ENCODE measurements at regions not wholly inside any gene's neighbourhood (a gene's known extent, or its start where the extent isn't known, plus 50 kb on each side); places are given as distances from the start of the nearest gene placed in this dataset.

- TF ChIP-seq CTCF (IDR thresholded peaks at IDR 0.05; ENCODE audit: insufficient read depth, low read length, poor library complexity, severe bottlenecking), result no peak
- no peak for TF ChIP-seq EZH2phosphoT487 (conservative IDR thresholded peaks at IDR 0.05; ENCODE audit: low read length)
Observed at GRCh38 chr20:7257099-7257498, 489.6 kb downstream of the BMP2 start.
